AG04450 (cell line): ENCODE measurements at regions not wholly inside any gene's neighbourhood (a gene's known extent, or its start where the extent isn't known, plus 50 kb on each side); places are given as distances from the start of the nearest gene placed in this dataset.

Experiments
- CTCF ChIA-PET: fragments of 300-600, 350-600 bp; formaldehyde crosslinking; extraction: SDS; loops from one replicate; lab custom pipeline; 2022; ENCODE audit warnings: antibody characterized with exemption, inconsistent platforms; lab: Charles Lee
- POLR2A ChIA-PET: fragments of 350-600 bp; formaldehyde crosslinking; extraction: SDS; loops from one replicate; lab custom pipeline; 2021; ENCODE audit warnings: antibody characterized with exemption, inconsistent platforms; lab: Yijun Ruan, JAX
- DNase-seq: peaks from one replicate; pipeline ENCODE4 v3.0.0-alpha.2; 2011; ENCODE audit warnings: low read depth, low spot score
- H3K27ac ChIP-seq: one replicate; pipeline ENCODE4 v1.5.1; 2012; ENCODE audit warnings: low read depth, low read length, control low read depth
- H3K27me3 ChIP-seq: one replicate; pipeline ENCODE4 v1.6.0; 2012; ENCODE audit warnings: low read length; ENCODE audit not compliant: control insufficient read depth, insufficient read depth
- H3K4me3 ChIP-seq: 2 replicates; pipeline ENCODE4 v1.5.1; 2011; ENCODE audit warnings: mild to moderate bottlenecking, low read depth, low read length, control low read depth
- H3K9me3 ChIP-seq: 2 replicates; pipeline ENCODE4 v1.5.1; 2012; ENCODE audit warnings: low read length; ENCODE audit not compliant: control insufficient read depth, insufficient read depth
- CTCF ChIP-seq: IDR thresholded peaks from 2 replicates; pipeline ENCODE4 v1.5.1; 2011; ENCODE audit warnings: low read depth, low read length, control low read depth, inconsistent platforms

- no peak overlapping the region for H3K27ac ChIP-seq
- H3K4me3 ChIP-seq: no peak overlapping the region
- peaks cover 39% of the 10 kb centered on the region for H3K27me3 ChIP-seq
- no peaks in the 10 kb centered on the region; the same call in 1 of the 2 replicates for H3K9me3 ChIP-seq
- POLR2A ChIA-PET: no interaction called here
- no peak for TF ChIP-seq CTCF
- no peak for DNase-seq
- CTCF ChIA-PET: no interaction called here
Measured at GRCh38 chr11:123363556-123363955, 66.5 kb upstream of the GRAMD1B start.

- Histone ChIP-seq H3K27me3 (peaks cover 44% of the 10 kb centered on the region), H3K27ac (no peak overlapping the region), H3K9me3 (no peaks in the 10 kb centered on the region; the same call in 1 of the 2 replicates), H3K4me3 (no peak overlapping the region)
- TF ChIP-seq CTCF: no peak
- no peak for DNase-seq
- POLR2A ChIA-PET: no interaction called here
- CTCF ChIA-PET: no interaction called here
Measured at GRCh38 chr11:123362941-123363340, 67.1 kb upstream of the GRAMD1B start.

- Histone ChIP-seq H3K4me3 (no peak overlapping the region), H3K9me3 (no peaks in the 10 kb centered on the region; the same call in 1 of the 2 replicates), H3K27ac (no peak overlapping the region), H3K27me3 (peaks cover 49% of the 10 kb centered on the region)
- CTCF ChIA-PET: no interaction called here
- no peak for DNase-seq
- POLR2A ChIA-PET: no interaction called here
- TF ChIP-seq CTCF: no peak
Measured at GRCh38 chr11:123362186-123362585, 67.9 kb upstream of the GRAMD1B start.

- DNase-seq: no peak
- CTCF ChIA-PET: no interaction called here
- H3K9me3 ChIP-seq: no peaks in the 10 kb centered on the region; the same call in 1 of the 2 replicates
- peaks cover 52% of the 10 kb centered on the region for H3K27me3 ChIP-seq
- POLR2A ChIA-PET: no interaction called here
- no peak overlapping the region for H3K4me3 ChIP-seq
- H3K27ac ChIP-seq: no peak overlapping the region
- TF ChIP-seq CTCF: no peak
Measured at GRCh38 chr11:123361110-123361509, 69.0 kb upstream of the GRAMD1B start.

- H3K4me3 ChIP-seq: no peak overlapping the region
- ChIA-PET POLR2A (no interaction called here), CTCF (no interaction called here)
- H3K27me3 ChIP-seq: peaks cover 52% of the 10 kb centered on the region
- no peaks in the 10 kb centered on the region; the same call in 1 of the 2 replicates for H3K9me3 ChIP-seq
- H3K27ac ChIP-seq: no peak overlapping the region
- TF ChIP-seq CTCF: no peak
- DNase-seq: no peak
Measured at GRCh38 chr11:123360267-123360936, 69.7 kb upstream of the GRAMD1B start.
